OCI-LY7 (cell line): ENCODE measurements at regions not wholly inside any gene's neighbourhood (a gene's known extent, or its start where the extent isn't known, plus 50 kb on each side); places are given as distances from the start of the nearest gene placed in this dataset.

Source experiments
- CTCF ChIP-seq: fragments of 200-600 bp; sonication (generic); conservative IDR thresholded peaks from 2 replicates; pipeline ENCODE4 v1.5.1; 2014; ENCODE audit warnings: mild to moderate bottlenecking, antibody characterized with exemption, low read length, moderate library complexity, mixed read lengths
- EZH2phosphoT487 ChIP-seq: fragments of 200-600 bp; sonication (generic); IDR thresholded peaks from 2 replicates; pipeline ENCODE4 v1.6.1; 2018; ENCODE audit warnings: low read depth, borderline replicate concordance, mild to moderate bottlenecking, mixed run types, antibody characterized with exemption, low read length, moderate library complexity, mixed read lengths

GRCh38 chr11:116267146-116267545 is 505.6 kb downstream of the BUD13 start:
- no peak for TF ChIP-seq CTCF
- TF ChIP-seq EZH2phosphoT487 = no peak
